Neural progenitor cell (in vitro differentiated cells): ENCODE measurements at regions not wholly inside any gene's neighbourhood (a gene's known extent, or its start where the extent isn't known, plus 50 kb on each side); places are given as distances from the start of the nearest gene placed in this dataset.

ENCODE experiments used
- EZH2 ChIP-seq: fragments of 200-600 bp; sonication (generic); IDR thresholded peaks from 2 replicates; pipeline ENCODE4 v1.6.1; 2017; ENCODE audit warnings: antibody characterized with exemption, mild to moderate bottlenecking, moderate library complexity
- EZH2phosphoT487 ChIP-seq: fragments of 200-600 bp; sonication (generic); IDR thresholded peaks from 2 replicates; pipeline ENCODE4 v1.6.1; 2017; ENCODE audit warnings: antibody characterized with exemption
- TF ChIP-seq, protein P1 (sequence below): fragments of 200-600 bp; sonication (generic); IDR thresholded peaks from 2 replicates; pipeline ENCODE4 v1.5.1; 2017; ENCODE audit warnings: antibody characterized with exemption, mild to moderate bottlenecking

DNA sequence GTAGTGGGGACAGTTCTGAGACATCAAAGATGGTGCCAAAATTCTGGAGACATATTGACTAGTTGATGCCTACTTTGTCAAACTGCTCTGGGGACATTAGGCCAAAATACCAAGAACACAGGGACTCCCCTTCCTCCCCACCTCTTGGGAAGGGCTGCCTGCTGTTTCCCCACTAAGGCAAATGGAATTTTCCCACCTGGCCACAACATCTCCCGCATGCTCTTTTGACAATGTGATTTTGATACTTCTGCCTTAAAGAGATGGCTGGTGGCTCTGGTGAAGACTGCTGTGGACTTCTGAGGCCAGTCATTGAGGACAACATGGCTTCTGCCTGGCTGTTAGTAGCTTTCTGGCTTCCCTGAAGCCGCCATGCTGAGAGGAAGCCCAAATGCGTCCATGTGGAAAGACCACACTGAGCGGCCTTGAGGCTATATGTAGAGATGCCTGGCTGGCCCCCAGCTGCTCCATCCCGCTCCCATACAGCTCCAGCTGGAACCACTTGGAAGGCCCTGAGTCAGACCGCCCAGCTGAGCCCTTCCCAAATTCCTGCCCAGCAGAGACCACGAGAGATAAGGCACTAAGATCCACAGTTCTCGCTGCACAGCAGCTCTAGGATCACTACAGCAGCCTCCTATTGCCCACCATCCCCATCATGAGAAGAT is 226.7 kb downstream of the SYK start:
- TF ChIP-seq, protein P1, sequence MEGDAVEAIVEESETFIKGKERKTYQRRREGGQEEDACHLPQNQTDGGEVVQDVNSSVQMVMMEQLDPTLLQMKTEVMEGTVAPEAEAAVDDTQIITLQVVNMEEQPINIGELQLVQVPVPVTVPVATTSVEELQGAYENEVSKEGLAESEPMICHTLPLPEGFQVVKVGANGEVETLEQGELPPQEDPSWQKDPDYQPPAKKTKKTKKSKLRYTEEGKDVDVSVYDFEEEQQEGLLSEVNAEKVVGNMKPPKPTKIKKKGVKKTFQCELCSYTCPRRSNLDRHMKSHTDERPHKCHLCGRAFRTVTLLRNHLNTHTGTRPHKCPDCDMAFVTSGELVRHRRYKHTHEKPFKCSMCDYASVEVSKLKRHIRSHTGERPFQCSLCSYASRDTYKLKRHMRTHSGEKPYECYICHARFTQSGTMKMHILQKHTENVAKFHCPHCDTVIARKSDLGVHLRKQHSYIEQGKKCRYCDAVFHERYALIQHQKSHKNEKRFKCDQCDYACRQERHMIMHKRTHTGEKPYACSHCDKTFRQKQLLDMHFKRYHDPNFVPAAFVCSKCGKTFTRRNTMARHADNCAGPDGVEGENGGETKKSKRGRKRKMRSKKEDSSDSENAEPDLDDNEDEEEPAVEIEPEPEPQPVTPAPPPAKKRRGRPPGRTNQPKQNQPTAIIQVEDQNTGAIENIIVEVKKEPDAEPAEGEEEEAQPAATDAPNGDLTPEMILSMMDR, result no peak
- no peak for TF ChIP-seq EZH2phosphoT487
- TF ChIP-seq EZH2, result no peak
